AG04449 (cell line): ENCODE measurements at regions not wholly inside any gene's neighbourhood (a gene's known extent, or its start where the extent isn't known, plus 50 kb on each side); places are given as distances from the start of the nearest gene placed in this dataset.

Source experiments
- CTCF ChIA-PET: fragments of 350-600 bp; formaldehyde crosslinking; extraction: SDS; loops from one replicate; lab custom pipeline; 2021; ENCODE audit warnings: antibody characterized with exemption; lab: Yijun Ruan, JAX
- POLR2A ChIA-PET: fragments of 400-600, 350-600 bp; formaldehyde crosslinking; extraction: SDS; loops from one replicate; lab custom pipeline; 2020; ENCODE audit warnings: antibody characterized with exemption, inconsistent platforms; lab: Yijun Ruan, JAX
- DNase-seq: peaks from one replicate; pipeline ENCODE4 v3.0.0-alpha.2; 2010; ENCODE audit warnings: low read depth, low spot score
- H3K4me3 ChIP-seq: 2 replicates; pipeline ENCODE4 v1.5.1; 2011; ENCODE audit warnings: low read depth, mild to moderate bottlenecking, control low read depth, low read length
- TF ChIP-seq, protein P1 (sequence below): IDR thresholded peaks from one replicate; pipeline ENCODE4 v1.5.1; 2011; ENCODE audit warnings: mild to moderate bottlenecking, moderate library complexity, low read length, control low read depth, inconsistent platforms; ENCODE audit not compliant: insufficient read depth; ENCODE audit errors: missing control alignments

DNA sequence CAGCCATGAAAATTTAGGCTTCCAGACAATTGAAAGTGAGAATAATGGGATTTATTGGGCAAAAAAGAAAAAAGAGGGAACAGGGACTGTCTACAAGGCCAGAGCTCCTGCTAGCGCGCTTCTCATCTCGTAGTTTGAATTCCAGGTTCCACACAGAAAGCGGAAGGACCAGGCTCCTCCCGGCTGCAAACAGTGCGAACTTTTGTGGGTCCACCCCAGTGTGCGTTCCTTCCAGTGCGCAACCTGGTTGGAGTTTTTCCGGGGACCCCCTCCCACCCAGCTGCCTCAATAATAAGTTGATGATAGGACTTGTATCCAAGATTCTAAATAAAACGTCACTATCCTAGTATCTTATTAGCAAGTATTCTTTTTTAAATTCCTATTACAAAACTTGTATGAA, 467.7 kb upstream of the TUSC1 start:
- no peak for DNase-seq
- POLR2A ChIA-PET: no interaction called here
- H3K4me3 ChIP-seq: no peak overlapping the region
- TF ChIP-seq, protein P1, sequence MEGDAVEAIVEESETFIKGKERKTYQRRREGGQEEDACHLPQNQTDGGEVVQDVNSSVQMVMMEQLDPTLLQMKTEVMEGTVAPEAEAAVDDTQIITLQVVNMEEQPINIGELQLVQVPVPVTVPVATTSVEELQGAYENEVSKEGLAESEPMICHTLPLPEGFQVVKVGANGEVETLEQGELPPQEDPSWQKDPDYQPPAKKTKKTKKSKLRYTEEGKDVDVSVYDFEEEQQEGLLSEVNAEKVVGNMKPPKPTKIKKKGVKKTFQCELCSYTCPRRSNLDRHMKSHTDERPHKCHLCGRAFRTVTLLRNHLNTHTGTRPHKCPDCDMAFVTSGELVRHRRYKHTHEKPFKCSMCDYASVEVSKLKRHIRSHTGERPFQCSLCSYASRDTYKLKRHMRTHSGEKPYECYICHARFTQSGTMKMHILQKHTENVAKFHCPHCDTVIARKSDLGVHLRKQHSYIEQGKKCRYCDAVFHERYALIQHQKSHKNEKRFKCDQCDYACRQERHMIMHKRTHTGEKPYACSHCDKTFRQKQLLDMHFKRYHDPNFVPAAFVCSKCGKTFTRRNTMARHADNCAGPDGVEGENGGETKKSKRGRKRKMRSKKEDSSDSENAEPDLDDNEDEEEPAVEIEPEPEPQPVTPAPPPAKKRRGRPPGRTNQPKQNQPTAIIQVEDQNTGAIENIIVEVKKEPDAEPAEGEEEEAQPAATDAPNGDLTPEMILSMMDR: no peak
- CTCF ChIA-PET: interaction anchor here (1.4 kb wide), 1 partner anchor 10 kb away, joined by 3 read pairs; no protein-coding TSS in a partner anchor

DNA sequence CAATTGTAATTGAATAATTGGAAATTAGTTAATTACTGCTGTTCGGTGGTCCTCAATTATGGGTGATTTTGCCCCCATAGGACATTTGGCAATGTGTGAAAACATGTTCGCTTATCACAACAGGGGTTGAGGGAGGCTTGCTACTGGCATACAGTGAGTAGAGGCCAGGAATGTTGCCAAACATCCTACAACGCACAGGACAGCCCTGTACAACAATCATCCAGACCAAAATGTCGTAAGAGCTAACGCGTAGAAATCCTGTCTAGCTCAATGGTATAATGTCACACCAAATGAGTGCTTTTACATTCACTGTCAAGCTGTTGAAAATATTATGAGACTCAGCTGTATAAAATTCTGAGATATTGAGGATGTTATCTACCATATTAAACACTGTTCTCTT, 464.4 kb upstream of the TUSC1 start:
- TF ChIP-seq, protein P1: no peak
- no peak for DNase-seq
- CTCF ChIA-PET: no interaction called here
- H3K4me3 ChIP-seq: no peak overlapping the region
- POLR2A ChIA-PET: no interaction called here

DNA sequence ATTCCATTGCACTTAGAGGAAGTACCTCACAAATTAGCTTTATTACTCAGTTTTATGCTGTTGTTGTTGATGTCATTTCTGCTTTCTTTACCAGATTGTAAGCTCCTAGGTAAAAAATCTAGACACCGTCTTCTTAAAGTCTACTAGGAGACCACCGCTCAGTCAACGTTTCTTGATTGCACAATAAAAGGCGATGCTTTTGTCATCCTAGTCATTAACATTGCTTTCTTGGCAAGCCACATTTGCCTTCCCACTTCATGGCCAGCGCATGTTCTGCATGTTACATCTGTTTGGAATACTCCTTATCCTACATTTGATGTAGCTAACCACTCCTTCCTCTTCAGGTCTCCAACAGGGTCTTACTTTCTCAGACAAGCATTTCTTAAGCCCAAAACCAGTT, 464.0 kb upstream of the TUSC1 start:
- ChIA-PET CTCF (no interaction called here), POLR2A (no interaction called here)
- TF ChIP-seq, protein P1: no peak

DNA sequence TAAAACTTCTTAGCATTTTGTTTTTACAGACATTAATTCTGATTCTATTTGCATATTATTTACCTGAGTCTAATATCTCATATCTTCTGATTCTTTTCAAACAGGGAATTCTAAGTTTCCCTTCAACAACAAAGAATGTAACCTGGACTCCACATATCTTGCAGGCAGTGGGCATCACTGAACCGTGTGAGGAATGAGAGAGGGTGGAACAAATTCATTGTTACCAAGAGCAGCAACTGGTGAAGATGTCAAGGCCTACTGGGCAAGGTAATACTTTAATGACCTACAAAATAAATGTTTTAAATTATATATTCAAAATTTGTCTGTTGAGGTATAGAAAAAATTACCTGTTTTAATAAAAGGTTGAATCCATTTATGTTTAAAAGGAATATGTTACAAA, 455.3 kb upstream of the TUSC1 start:
- no peak for DNase-seq
- CTCF ChIA-PET: no interaction called here
- TF ChIP-seq, protein P1: no peak

More for the DNA sequence above, 464.0 kb upstream of the TUSC1 start:
- DNase-seq: no peak
- H3K4me3 ChIP-seq: no peak overlapping the region

DNA sequence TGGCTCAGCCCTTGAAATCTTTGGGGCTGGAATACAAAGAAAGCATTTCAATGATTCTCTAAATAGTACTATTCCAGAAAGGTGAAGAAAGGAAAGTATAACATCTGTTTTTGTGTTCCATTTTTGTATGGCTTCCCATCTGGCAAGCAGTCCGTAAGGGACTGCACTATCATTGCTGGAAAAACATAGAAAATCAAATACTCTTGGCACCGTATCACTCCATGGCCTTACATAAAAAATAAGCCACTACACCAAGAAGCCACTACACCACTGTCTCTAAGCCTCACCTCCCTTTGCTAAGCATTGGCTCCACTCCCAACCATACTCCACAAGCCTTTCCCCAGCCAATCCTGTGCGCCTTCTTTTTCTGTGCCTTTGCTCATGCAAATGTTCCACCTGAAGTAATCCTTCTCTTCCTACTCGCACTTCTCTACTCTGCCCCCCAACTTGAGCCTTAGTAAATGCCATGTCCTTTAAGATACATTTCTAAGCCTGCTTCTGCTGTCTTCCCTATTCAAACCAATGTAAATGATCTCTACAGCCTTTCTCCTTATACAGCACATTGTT, 454.6 kb upstream of the TUSC1 start:
- ChIA-PET CTCF (no interaction called here), POLR2A (no interaction called here)
- TF ChIP-seq, protein P1: no peak
- no peak for DNase-seq
- no peak overlapping the region for H3K4me3 ChIP-seq

More for the DNA sequence above, 455.3 kb upstream of the TUSC1 start:
- no peak overlapping the region for H3K4me3 ChIP-seq
- POLR2A ChIA-PET: no interaction called here

DNA sequence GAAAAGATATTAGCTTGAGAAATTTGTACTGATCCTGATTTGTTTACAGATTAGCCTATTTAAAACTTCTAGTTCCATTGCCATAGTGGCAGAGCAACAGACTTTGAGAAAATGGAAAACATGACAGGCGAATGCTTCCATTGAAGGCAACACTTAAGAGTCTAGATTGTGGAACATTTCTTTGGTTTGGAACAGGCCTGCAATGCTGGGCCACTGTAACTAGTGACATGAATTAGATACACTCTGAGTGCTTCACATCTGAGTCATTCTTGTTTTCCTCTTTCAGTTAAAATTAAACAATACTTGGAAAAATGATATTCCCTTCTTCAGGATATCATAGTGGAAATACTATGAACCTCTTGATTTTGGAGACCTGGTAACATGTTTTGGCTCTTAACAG, 453.6 kb upstream of the TUSC1 start:
- ChIA-PET CTCF (no interaction called here), POLR2A (no interaction called here)
- DNase-seq: no peak
- TF ChIP-seq, protein P1: no peak
- no peak overlapping the region for H3K4me3 ChIP-seq
